Smooth muscle cell (in vitro differentiated cells): ENCODE measurements at regions not wholly inside any gene's neighbourhood (a gene's known extent, or its start where the extent isn't known, plus 50 kb on each side); places are given as distances from the start of the nearest gene placed in this dataset.

Source experiments
- DNase-seq: peaks from one replicate; lab custom pipeline; 2025; ENCODE audit not compliant: unreplicated experiment; lab: John Stamatoyannopoulos, UW
- H2AFZ ChIP-seq: fragments of 200-600 bp; sonication (generic); 2 replicates; pipeline ENCODE4 v1.6.0; 2016; ENCODE audit warnings: antibody characterized with exemption, low read depth, mild to moderate bottlenecking
- H3F3A ChIP-seq: fragments of 200-600 bp; sonication (generic); 2 replicates; pipeline ENCODE4 v1.6.0; 2017; ENCODE audit warnings: antibody characterized with exemption, low read depth
- H3K27ac ChIP-seq: fragments of 200-600 bp; sonication (generic); 2 replicates; pipeline ENCODE4 v1.5.1; 2016; ENCODE audit warnings: low read depth, mild to moderate bottlenecking
- H3K27me3 ChIP-seq: fragments of 200-600 bp; sonication (generic); 2 replicates; pipeline ENCODE4 v1.6.1; 2016; ENCODE audit warnings: low read depth, mild to moderate bottlenecking
- H3K36me3 ChIP-seq: fragments of 200-600 bp; sonication (generic); 2 replicates; pipeline ENCODE4 v1.5.1; 2016; ENCODE audit warnings: low read depth
- H3K4me1 ChIP-seq: fragments of 200-600 bp; sonication (generic); 2 replicates; pipeline ENCODE4 v1.5.1; 2016; ENCODE audit warnings: low read depth
- H3K4me2 ChIP-seq: fragments of 200-600 bp; sonication (generic); 2 replicates; pipeline ENCODE4 v1.6.0; 2016; ENCODE audit warnings: mild to moderate bottlenecking
- H3K4me3 ChIP-seq: fragments of 200-600 bp; sonication (generic); 2 replicates; pipeline ENCODE4 v1.5.1; 2016; ENCODE audit warnings: mild to moderate bottlenecking
- H3K79me2 ChIP-seq: fragments of 200-600 bp; sonication (generic); 2 replicates; pipeline ENCODE4 v1.6.0; 2016; ENCODE audit warnings: low read depth, mild to moderate bottlenecking
- H3K9ac ChIP-seq: fragments of 200-600 bp; sonication (generic); 2 replicates; pipeline ENCODE4 v1.6.0; 2016; ENCODE audit warnings: low read depth
- H3K9me3 ChIP-seq: fragments of 200-600 bp; sonication (generic); replicated peaks from 2 replicates; pipeline ENCODE4 v1.5.1; 2016; ENCODE audit warnings: low read depth
- H4K20me1 ChIP-seq: fragments of 200-600 bp; sonication (generic); 2 replicates; pipeline ENCODE4 v1.6.0; 2016; ENCODE audit warnings: low read depth
- WGBS: methylation state at CpG from one replicate; pipeline ENCODE4 v1.1.7; 2016; ENCODE audit warnings: low lambda C conversion rate; 5-methylcytosine and 5-hydroxymethylcytosine counted together
- TF ChIP-seq, protein P1 (sequence below): fragments of 200-600 bp; sonication (generic); IDR thresholded peaks from 2 replicates; pipeline ENCODE4 v1.5.1; 2017; ENCODE audit warnings: borderline replicate concordance, mild to moderate bottlenecking, antibody characterized with exemption; ENCODE audit not compliant: insufficient read depth, poor library complexity, severe bottlenecking

DNA sequence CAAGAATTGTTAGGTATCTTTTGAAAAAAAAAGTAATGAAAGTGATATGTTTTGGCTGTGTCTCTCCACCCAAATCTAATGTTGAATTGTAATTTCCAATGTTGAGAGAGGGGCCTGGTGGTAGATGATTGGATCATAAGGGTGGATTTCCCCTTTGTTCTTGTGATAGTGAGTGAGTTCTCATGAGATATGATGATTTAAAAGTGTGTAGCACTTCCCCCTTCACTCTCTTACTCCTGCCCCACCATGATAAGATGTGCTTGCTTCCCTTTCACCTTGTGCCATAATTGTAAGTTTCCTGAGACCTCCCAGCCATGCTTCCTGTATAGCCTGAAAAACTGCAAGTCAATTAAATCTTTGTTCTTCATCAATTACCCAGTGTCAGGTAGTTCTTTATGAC lies 70.7 kb downstream of the XCL2 start:
- Histone ChIP-seq H3K27me3 (no peaks in the 10 kb centered on the region), H3K79me2 (no peaks in the 10 kb centered on the region), H3K27ac (no peak overlapping the region), H2AFZ (no peak overlapping the region), H3K4me3 (no peak overlapping the region), H3F3A (peaks cover 15% of the 10 kb centered on the region), H3K4me1 (peaks cover 25% of the 10 kb centered on the region), H3K36me3 (no peaks in the 10 kb centered on the region), H4K20me1 (no peaks in the 10 kb centered on the region), H3K9ac (no peak overlapping the region), H3K9me3 (no peaks in the 10 kb centered on the region), H3K4me2 (no peak overlapping the region)
- TF ChIP-seq, protein P1, sequence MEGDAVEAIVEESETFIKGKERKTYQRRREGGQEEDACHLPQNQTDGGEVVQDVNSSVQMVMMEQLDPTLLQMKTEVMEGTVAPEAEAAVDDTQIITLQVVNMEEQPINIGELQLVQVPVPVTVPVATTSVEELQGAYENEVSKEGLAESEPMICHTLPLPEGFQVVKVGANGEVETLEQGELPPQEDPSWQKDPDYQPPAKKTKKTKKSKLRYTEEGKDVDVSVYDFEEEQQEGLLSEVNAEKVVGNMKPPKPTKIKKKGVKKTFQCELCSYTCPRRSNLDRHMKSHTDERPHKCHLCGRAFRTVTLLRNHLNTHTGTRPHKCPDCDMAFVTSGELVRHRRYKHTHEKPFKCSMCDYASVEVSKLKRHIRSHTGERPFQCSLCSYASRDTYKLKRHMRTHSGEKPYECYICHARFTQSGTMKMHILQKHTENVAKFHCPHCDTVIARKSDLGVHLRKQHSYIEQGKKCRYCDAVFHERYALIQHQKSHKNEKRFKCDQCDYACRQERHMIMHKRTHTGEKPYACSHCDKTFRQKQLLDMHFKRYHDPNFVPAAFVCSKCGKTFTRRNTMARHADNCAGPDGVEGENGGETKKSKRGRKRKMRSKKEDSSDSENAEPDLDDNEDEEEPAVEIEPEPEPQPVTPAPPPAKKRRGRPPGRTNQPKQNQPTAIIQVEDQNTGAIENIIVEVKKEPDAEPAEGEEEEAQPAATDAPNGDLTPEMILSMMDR: no peak
- no peak for DNase-seq

DNA sequence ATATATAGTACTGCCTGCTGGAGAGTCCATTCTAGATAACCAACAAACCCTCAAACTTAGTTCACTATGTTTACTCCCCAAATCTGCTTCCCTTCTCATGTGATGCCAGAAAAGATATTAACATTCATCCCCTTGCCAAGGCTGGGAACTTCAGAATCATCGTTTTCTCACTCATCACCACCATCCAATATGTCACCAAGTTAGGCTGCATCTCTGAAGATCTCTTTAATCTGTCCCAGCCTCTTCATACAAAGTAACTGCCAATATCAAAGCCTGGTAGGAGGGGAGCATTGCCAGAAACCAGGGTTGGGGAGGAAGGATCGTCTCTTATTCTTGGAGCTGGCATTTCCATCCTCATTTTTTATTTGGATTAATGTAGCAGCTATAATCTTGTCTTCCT lies 71.6 kb downstream of the XCL2 start:
- Histone ChIP-seq H3K79me2 (no peaks in the 10 kb centered on the region), H2AFZ (no peak overlapping the region), H3F3A (peaks cover 23% of the 10 kb centered on the region), H3K9ac (no peak overlapping the region), H3K4me1 (peaks cover 32% of the 10 kb centered on the region), H3K4me3 (no peak overlapping the region), H3K9me3 (no peaks in the 10 kb centered on the region), H3K4me2 (no peak overlapping the region), H3K27me3 (no peaks in the 10 kb centered on the region), H3K27ac (no peak overlapping the region), H4K20me1 (no peaks in the 10 kb centered on the region), H3K36me3 (no peaks in the 10 kb centered on the region)
- 94% methylated on average over 2 of the region's 2 CpGs for WGBS
- DNase-seq: no peak
- TF ChIP-seq, protein P1: no peak

DNA sequence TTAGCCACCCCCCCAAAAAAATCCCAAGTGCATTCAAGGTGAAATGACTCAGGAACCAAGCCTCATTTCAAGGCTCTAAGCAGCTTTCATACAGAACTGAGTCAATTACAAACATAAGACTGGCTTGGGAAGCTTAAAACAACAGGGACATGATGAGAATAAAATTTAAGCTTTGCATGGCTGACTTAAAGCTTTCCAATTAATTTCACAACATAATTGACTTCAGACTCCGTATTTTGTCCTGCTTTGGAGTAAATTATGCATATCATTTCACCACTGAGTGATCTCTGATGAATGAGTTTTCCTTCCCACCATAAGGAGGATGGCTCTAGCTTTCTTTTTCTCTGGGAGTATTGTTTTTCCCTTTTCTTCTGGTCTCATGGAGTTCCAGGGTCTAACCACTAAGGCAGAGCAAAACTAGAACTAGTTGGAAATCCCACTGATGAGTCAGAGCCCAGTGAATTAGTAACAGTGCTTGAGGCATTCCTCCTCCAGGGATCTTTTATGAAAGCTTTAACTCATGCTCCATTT lies 72.8 kb downstream of the XCL2 start:
- Histone ChIP-seq H3K9me3 (no peaks in the 10 kb centered on the region), H3K4me1 (peaks cover 32% of the 10 kb centered on the region), H3F3A (peaks cover 23% of the 10 kb centered on the region), H3K27me3 (no peaks in the 10 kb centered on the region), H3K36me3 (no peaks in the 10 kb centered on the region), H3K27ac (peak overlapping the region; percentile 91), H4K20me1 (no peaks in the 10 kb centered on the region), H3K9ac (no peak overlapping the region), H2AFZ (no peak overlapping the region), H3K79me2 (no peaks in the 10 kb centered on the region), H3K4me2 (peak overlapping the region; percentile 44), H3K4me3 (no peak overlapping the region)
- WGBS: 27% methylated on average over 1 of the region's 1 CpG
- TF ChIP-seq, protein P1: no peak
- no peak for DNase-seq

DNA sequence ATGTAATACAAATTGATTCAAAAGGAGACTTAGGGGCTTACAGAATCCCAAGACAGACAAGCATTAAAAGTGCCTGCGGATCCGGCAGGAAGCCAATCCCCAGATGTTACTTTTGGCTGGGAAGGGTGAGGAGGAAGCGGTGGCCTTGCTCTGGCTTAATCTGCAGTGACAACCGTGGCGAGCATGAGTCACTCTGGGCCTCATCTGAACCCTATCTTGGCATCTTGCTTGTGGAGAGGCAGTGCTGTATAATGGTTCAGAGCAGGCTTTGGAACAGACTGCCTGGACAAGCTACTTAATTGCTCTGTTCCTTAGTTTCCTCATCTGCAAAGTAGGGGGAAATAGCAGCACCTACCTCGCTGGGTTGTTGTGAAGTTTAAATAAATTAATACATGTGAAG lies 74.1 kb downstream of the XCL2 start:
- TF ChIP-seq, protein P1: no peak

More for the DNA sequence above, 74.1 kb downstream of the XCL2 start:
- 14% methylated on average over 6 of the region's 6 CpGs for WGBS
- DNase-seq: no peak
- Histone ChIP-seq H3K4me1 (peaks cover 32% of the 10 kb centered on the region), H3K9ac (no peak overlapping the region), H3K9me3 (no peaks in the 10 kb centered on the region), H3F3A (peaks cover 23% of the 10 kb centered on the region), H3K4me3 (no peak overlapping the region), H3K27ac (peak overlapping the region; percentile 91), H3K36me3 (no peaks in the 10 kb centered on the region), H3K79me2 (no peaks in the 10 kb centered on the region), H3K4me2 (peak overlapping the region; percentile 44), H2AFZ (no peak overlapping the region), H3K27me3 (no peaks in the 10 kb centered on the region), H4K20me1 (no peaks in the 10 kb centered on the region)
